AG04450 (cell line): ENCODE measurements at regions not wholly inside any gene's neighbourhood (a gene's known extent, or its start where the extent isn't known, plus 50 kb on each side); places are given as distances from the start of the nearest gene placed in this dataset.

ENCODE experiments used
- CTCF ChIA-PET: fragments of 300-600, 350-600 bp; formaldehyde crosslinking; extraction: SDS; loops from one replicate; lab custom pipeline; 2022; ENCODE audit warnings: antibody characterized with exemption, inconsistent platforms; lab: Charles Lee
- POLR2A ChIA-PET: fragments of 350-600 bp; formaldehyde crosslinking; extraction: SDS; loops from one replicate; lab custom pipeline; 2021; ENCODE audit warnings: antibody characterized with exemption, inconsistent platforms; lab: Yijun Ruan, JAX
- DNase-seq: peaks from one replicate; pipeline ENCODE4 v3.0.0-alpha.2; 2011; ENCODE audit warnings: low read depth, low spot score
- H3K27ac ChIP-seq: one replicate; pipeline ENCODE4 v1.5.1; 2012; ENCODE audit warnings: low read depth, low read length, control low read depth
- H3K27me3 ChIP-seq: one replicate; pipeline ENCODE4 v1.6.0; 2012; ENCODE audit warnings: low read length; ENCODE audit not compliant: control insufficient read depth, insufficient read depth
- H3K4me3 ChIP-seq: 2 replicates; pipeline ENCODE4 v1.5.1; 2011; ENCODE audit warnings: mild to moderate bottlenecking, low read depth, low read length, control low read depth
- H3K9me3 ChIP-seq: 2 replicates; pipeline ENCODE4 v1.5.1; 2012; ENCODE audit warnings: low read length; ENCODE audit not compliant: control insufficient read depth, insufficient read depth
- CTCF ChIP-seq: IDR thresholded peaks from 2 replicates; pipeline ENCODE4 v1.5.1; 2011; ENCODE audit warnings: low read depth, low read length, control low read depth, inconsistent platforms

GRCh38 chr4:97349468-97350186 is 793.6 kb downstream of the STPG2 start:
- Histone ChIP-seq H3K9me3 (no peaks in the 10 kb centered on the region), H3K27ac (no peak overlapping the region), H3K4me3 (no peak overlapping the region), H3K27me3 (no peaks in the 10 kb centered on the region)
- ChIA-PET CTCF (no interaction called here), POLR2A (no interaction called here)
- no peak for DNase-seq
- no peak for TF ChIP-seq CTCF

- Histone ChIP-seq H3K4me3 (no peak overlapping the region), H3K27me3 (no peaks in the 10 kb centered on the region), H3K27ac (no peak overlapping the region), H3K9me3 (peaks cover 12% of the 10 kb centered on the region)
- no peak for TF ChIP-seq CTCF
- ChIA-PET POLR2A (no interaction called here), CTCF (no interaction called here)
- no peak for DNase-seq
These were observed 789.4 kb downstream of the STPG2 start for GRCh38 chr4:97353876-97354275.

- DNase-seq = no peak
- Histone ChIP-seq H3K27me3 (no peaks in the 10 kb centered on the region), H3K4me3 (no peak overlapping the region), H3K27ac (no peak overlapping the region), H3K9me3 (peaks cover 16% of the 10 kb centered on the region)
- ChIA-PET CTCF (no interaction called here), POLR2A (no interaction called here)
- TF ChIP-seq CTCF = no peak
These were observed 783.5 kb downstream of the STPG2 start for GRCh38 chr4:97359826-97360225.

GRCh38 chr4:97360733-97361132 is 782.5 kb downstream of the STPG2 start:
- CTCF ChIA-PET = no interaction called here
- peaks cover 11% of the 10 kb centered on the region for H3K9me3 ChIP-seq
- DNase-seq = no peak
- no peak overlapping the region for H3K4me3 ChIP-seq
- POLR2A ChIA-PET = no interaction called here
- no peak for TF ChIP-seq CTCF
- no peaks in the 10 kb centered on the region for H3K27me3 ChIP-seq
- H3K27ac ChIP-seq = no peak overlapping the region

- CTCF ChIA-PET = no interaction called here
- no peaks in the 10 kb centered on the region for H3K27me3 ChIP-seq
- no peak for DNase-seq
- no peak overlapping the region for H3K27ac ChIP-seq
- no peak for TF ChIP-seq CTCF
- POLR2A ChIA-PET = no interaction called here
- no peaks in the 10 kb centered on the region; the same call in 1 of the 2 replicates for H3K9me3 ChIP-seq
- no peak overlapping the region for H3K4me3 ChIP-seq
These were observed 775.4 kb downstream of the STPG2 start for GRCh38 chr4:97367878-97368277.
